ENCODE measurements at regions not wholly inside any gene's neighbourhood (a gene's known extent, or its start where the extent isn't known, plus 50 kb on each side); places are given as distances from the start of the nearest gene placed in this dataset.

- ChIA-PET POLR2A (no interaction called here), CTCF (no interaction called here)
- no peak for TF ChIP-seq CTCF (IDR thresholded peaks at IDR 0.05; ENCODE audit: control extremely low read depth, extremely low read depth, low read depth, missing control alignments)
- no peak for DNase-seq (ENCODE audit: extremely low spot score)
Measured at GRCh38 chr6:156154896-156155295, 622.3 kb upstream of the ARID1B start.

GRCh38 chr6:156150391-156150790, 626.8 kb upstream of the ARID1B start:
- no peak for TF ChIP-seq CTCF (IDR thresholded peaks at IDR 0.05; ENCODE audit: control extremely low read depth, extremely low read depth, low read depth, missing control alignments)
- DNase-seq (ENCODE audit: extremely low spot score) = no peak
- POLR2A ChIA-PET = no interaction called here
- CTCF ChIA-PET = no interaction called here

GRCh38 chr6:156146891-156147290, 630.3 kb upstream of the ARID1B start:
- TF ChIP-seq CTCF (IDR thresholded peaks at IDR 0.05; ENCODE audit: control extremely low read depth, extremely low read depth, low read depth, missing control alignments) = no peak
- no peak for DNase-seq (ENCODE audit: extremely low spot score)
- ChIA-PET POLR2A (no interaction called here), CTCF (no interaction called here)

- ChIA-PET CTCF (no interaction called here), POLR2A (no interaction called here)
- peak; percentile 13 for DNase-seq (ENCODE audit: extremely low spot score)
- no peak for TF ChIP-seq CTCF (IDR thresholded peaks at IDR 0.05; ENCODE audit: control extremely low read depth, extremely low read depth, low read depth, missing control alignments)
Measured at GRCh38 chr6:156131221-156131903, 645.8 kb upstream of the ARID1B start.

GRCh38 chr6:156126535-156126934, 650.6 kb upstream of the ARID1B start:
- TF ChIP-seq CTCF (IDR thresholded peaks at IDR 0.05; ENCODE audit: control extremely low read depth, extremely low read depth, low read depth, missing control alignments) = no peak
- POLR2A ChIA-PET = no interaction called here
- CTCF ChIA-PET = no interaction called here
- DNase-seq (ENCODE audit: extremely low spot score) = no peak

GRCh38 chr6:156125844-156126243, 651.3 kb upstream of the ARID1B start:
- CTCF ChIA-PET = no interaction called here
- DNase-seq (ENCODE audit: extremely low spot score) = no peak
- POLR2A ChIA-PET = no interaction called here
- TF ChIP-seq CTCF (IDR thresholded peaks at IDR 0.05; ENCODE audit: control extremely low read depth, extremely low read depth, low read depth, missing control alignments) = no peak

GRCh38 chr6:156123731-156124130, 653.4 kb upstream of the ARID1B start:
- DNase-seq (ENCODE audit: extremely low spot score) = no peak

More at GRCh38 chr6:156123731-156124130, 653.4 kb upstream of the ARID1B start:
- no peak for TF ChIP-seq CTCF (IDR thresholded peaks at IDR 0.05; ENCODE audit: control extremely low read depth, extremely low read depth, low read depth, missing control alignments)
- ChIA-PET POLR2A (no interaction called here), CTCF (no interaction called here)

All from GM10248 (cell line).